Gastrocnemius medialis (tissue), 4 donors: ENCODE measurements at regions not wholly inside any gene's neighbourhood (a gene's known extent, or its start where the extent isn't known, plus 50 kb on each side); places are given as distances from the start of the nearest gene placed in this dataset.

Experiments
- CTCF ChIP-seq, 5 experiments: fragments of 450-650 bp in 3 of 5; fragments of 200-600 bp in 2 of 5; sonication (generic) in 2 of 5; IDR thresholded peaks in 4 of 5; conservative IDR thresholded peaks in 1 of 5; 1 replicate in 4 of 5; 2 replicates in 1 of 5; pipeline ENCODE4 v1.5.1; 2016 to 2019; ENCODE audit warnings: antibody characterized with exemption in 5 of 5, mild to moderate bottlenecking in 3 of 5, moderate library complexity in 3 of 5
- POLR2A ChIP-seq, 2 donors: fragments of 450-650 bp; IDR thresholded peaks; one replicate each; pipeline ENCODE4 v1.6.1; 2017; ENCODE audit warnings: antibody characterized with exemption in 2 of 2, mild to moderate bottlenecking in 2 of 2, moderate library complexity in 2 of 2

GRCh38 chr3:181976526-181976925, 264.8 kb downstream of the SOX2 start:
- TF ChIP-seq CTCF (IDR thresholded peaks at IDR 0.05 in 4 of 5, conservative IDR thresholded peaks at IDR 0.05 in 1 of 5) (no peak), POLR2A (IDR thresholded peaks at IDR 0.05) (no peak)
